Adrenal gland (tissue), 5 donors: ENCODE measurements at regions not wholly inside any gene's neighbourhood (a gene's known extent, or its start where the extent isn't known, plus 50 kb on each side); places are given as distances from the start of the nearest gene placed in this dataset.

Experiments
- CTCF ChIP-seq, 6 experiments: fragments of 450-650 bp in 4 of 6; fragments of 200-600 bp in 2 of 6; sonication (generic) in 1 of 6; IDR thresholded peaks; 1 replicate in 5 of 6; 2 replicates in 1 of 6; pipeline versions ENCODE4 v1.5.1 to v1.8.0; 2016 to 2021; ENCODE audit warnings: antibody characterized with exemption in 6 of 6, mild to moderate bottlenecking in 2 of 6, moderate library complexity in 1 of 6
- POLR2A ChIP-seq, 2 donors: fragments of 450-650 bp; IDR thresholded peaks; one replicate each; pipeline ENCODE4 v1.6.1; 2017; ENCODE audit warnings: antibody characterized with exemption in 2 of 2, mild to moderate bottlenecking in 2 of 2, moderate library complexity in 1 of 2
- donor health status: DM: no; HTN: no; CAD: no.

GRCh38 chr5:3844266-3844665 is 248.6 kb downstream of the IRX1 start:
- TF ChIP-seq CTCF (IDR thresholded peaks at IDR 0.05) = no peak
- no peak for TF ChIP-seq POLR2A (IDR thresholded peaks at IDR 0.05)
